ENCODE measurements at regions not wholly inside any gene's neighbourhood (a gene's known extent, or its start where the extent isn't known, plus 50 kb on each side); places are given as distances from the start of the nearest gene placed in this dataset.

DNA sequence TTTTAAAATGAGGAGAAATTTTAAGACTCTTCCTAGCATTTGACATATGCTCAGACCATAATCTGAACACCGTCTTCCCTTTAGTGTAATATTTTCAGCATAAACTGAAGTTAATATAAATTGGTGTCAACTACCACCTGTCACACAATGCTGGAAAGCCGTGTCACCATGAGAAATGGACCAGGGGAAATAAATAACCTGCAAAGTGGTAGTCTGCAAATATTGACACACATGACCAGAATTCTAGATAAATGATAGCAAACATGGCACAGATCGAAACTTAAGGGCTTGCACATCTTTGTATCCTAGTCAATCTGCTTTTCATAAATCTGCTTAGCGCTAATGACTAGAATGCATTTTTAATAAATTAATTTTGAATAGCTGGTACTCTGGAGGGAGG, 191.9 kb downstream of the CD83 start:
- Histone ChIP-seq H4K20me1 (ENCODE audit: insufficient read depth) (no peaks in the 10 kb centered on the region), H3K9me3 (ENCODE audit: low read length) (no peaks in the 10 kb centered on the region), H3K9ac (ENCODE audit: low read length) (no peak overlapping the region), H3K4me2 (ENCODE audit: low read length) (no peak overlapping the region), H3K36me3 (ENCODE audit: insufficient read depth, low read length) (no peaks in the 10 kb centered on the region), H3F3A (ENCODE audit: insufficient read depth, low read length, poor library complexity, severe bottlenecking) (peaks cover 7% of the 10 kb centered on the region), H3K79me2 (replicated peaks; ENCODE audit: insufficient read depth, low read length) (no peaks in the 10 kb centered on the region), H3K9me2 (ENCODE audit: insufficient read depth, low read length) (no peaks in the 10 kb centered on the region), H2AFZ (ENCODE audit: low read depth, low read length) (no peak overlapping the region), H3K27ac (ENCODE audit: low read length) (no peak overlapping the region), H3K27me3 (ENCODE audit: insufficient read depth, low read depth, low read length) (no peaks in the 10 kb centered on the region), H3K4me3 (ENCODE audit: low read length) (no peak overlapping the region)
- TF ChIP-seq TAF1 (IDR thresholded peaks at IDR 0.05; ENCODE audit: low read depth) (no peak), EP300 (conservative IDR thresholded peaks at IDR 0.05; ENCODE audit: poor library complexity, severe bottlenecking) (no peak), RAD21 (conservative IDR thresholded peaks at IDR 0.05) (no peak), CTCF (IDR thresholded peaks at IDR 0.05; ENCODE audit: poor library complexity, severe bottlenecking) (no peak), MXI1 (conservative IDR thresholded peaks at IDR 0.05; ENCODE audit: poor library complexity, severe bottlenecking) (no peak), EZH2 (IDR thresholded peaks at IDR 0.05; ENCODE audit: borderline replicate concordance, insufficient read depth, low read length, poor library complexity, severe bottlenecking) (no peak), POLR2AphosphoS5 (IDR thresholded peaks at IDR 0.05) (no peak), SMC3 (conservative IDR thresholded peaks at IDR 0.05; ENCODE audit: poor library complexity) (no peak)
- TF ChIP-seq, protein P1, sequence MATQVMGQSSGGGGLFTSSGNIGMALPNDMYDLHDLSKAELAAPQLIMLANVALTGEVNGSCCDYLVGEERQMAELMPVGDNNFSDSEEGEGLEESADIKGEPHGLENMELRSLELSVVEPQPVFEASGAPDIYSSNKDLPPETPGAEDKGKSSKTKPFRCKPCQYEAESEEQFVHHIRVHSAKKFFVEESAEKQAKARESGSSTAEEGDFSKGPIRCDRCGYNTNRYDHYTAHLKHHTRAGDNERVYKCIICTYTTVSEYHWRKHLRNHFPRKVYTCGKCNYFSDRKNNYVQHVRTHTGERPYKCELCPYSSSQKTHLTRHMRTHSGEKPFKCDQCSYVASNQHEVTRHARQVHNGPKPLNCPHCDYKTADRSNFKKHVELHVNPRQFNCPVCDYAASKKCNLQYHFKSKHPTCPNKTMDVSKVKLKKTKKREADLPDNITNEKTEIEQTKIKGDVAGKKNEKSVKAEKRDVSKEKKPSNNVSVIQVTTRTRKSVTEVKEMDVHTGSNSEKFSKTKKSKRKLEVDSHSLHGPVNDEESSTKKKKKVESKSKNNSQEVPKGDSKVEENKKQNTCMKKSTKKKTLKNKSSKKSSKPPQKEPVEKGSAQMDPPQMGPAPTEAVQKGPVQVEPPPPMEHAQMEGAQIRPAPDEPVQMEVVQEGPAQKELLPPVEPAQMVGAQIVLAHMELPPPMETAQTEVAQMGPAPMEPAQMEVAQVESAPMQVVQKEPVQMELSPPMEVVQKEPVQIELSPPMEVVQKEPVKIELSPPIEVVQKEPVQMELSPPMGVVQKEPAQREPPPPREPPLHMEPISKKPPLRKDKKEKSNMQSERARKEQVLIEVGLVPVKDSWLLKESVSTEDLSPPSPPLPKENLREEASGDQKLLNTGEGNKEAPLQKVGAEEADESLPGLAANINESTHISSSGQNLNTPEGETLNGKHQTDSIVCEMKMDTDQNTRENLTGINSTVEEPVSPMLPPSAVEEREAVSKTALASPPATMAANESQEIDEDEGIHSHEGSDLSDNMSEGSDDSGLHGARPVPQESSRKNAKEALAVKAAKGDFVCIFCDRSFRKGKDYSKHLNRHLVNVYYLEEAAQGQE (IDR thresholded peaks at IDR 0.05; ENCODE audit: borderline replicate concordance), result no peak

DNA sequence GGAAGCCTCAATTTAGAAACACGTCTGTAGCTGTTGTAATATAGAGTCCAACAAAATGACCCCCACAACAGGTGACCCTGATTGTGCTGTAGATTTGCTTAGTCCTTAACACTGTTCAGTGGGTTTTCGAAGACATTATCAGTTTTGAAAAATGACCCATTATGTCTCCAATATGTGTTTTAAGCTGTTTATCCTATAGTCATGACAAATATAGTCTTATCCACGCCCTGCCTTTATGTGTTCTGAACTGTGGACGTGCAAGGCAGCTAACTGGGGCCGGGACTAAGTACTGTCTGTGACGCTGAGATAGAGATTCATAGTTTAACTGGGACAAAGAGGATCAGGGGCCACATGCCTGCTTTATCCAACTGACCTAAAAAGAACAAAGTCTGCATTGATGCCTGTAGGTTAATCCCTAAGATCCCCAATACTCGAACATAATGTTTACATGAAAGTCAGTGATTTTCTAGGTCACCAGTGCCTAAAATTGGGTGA, 192.4 kb downstream of the CD83 start:
- no peak overlapping the region for H3K27ac ChIP-seq (ENCODE audit: low read length)
- no peaks in the 10 kb centered on the region for H4K20me1 ChIP-seq (ENCODE audit: insufficient read depth)
- no peaks in the 10 kb centered on the region for H3K27me3 ChIP-seq (ENCODE audit: insufficient read depth, low read depth, low read length)
- H3K9ac ChIP-seq (ENCODE audit: low read length), result no peak overlapping the region
- peaks cover 5% of the 10 kb centered on the region for H3F3A ChIP-seq (ENCODE audit: insufficient read depth, low read length, poor library complexity, severe bottlenecking)
- no peaks in the 10 kb centered on the region for H3K9me2 ChIP-seq (ENCODE audit: insufficient read depth, low read length)
- H3K9me3 ChIP-seq (ENCODE audit: low read length), result no peaks in the 10 kb centered on the region
- H3K4me2 ChIP-seq (ENCODE audit: low read length), result no peak overlapping the region
- TF ChIP-seq POLR2AphosphoS5 (IDR thresholded peaks at IDR 0.05) (no peak), TAF1 (IDR thresholded peaks at IDR 0.05; ENCODE audit: low read depth) (no peak), EP300 (conservative IDR thresholded peaks at IDR 0.05; ENCODE audit: poor library complexity, severe bottlenecking) (no peak), MXI1 (conservative IDR thresholded peaks at IDR 0.05; ENCODE audit: poor library complexity, severe bottlenecking) (no peak), RAD21 (conservative IDR thresholded peaks at IDR 0.05) (no peak), SMC3 (conservative IDR thresholded peaks at IDR 0.05; ENCODE audit: poor library complexity) (no peak), EZH2 (IDR thresholded peaks at IDR 0.05; ENCODE audit: borderline replicate concordance, insufficient read depth, low read length, poor library complexity, severe bottlenecking) (no peak), CTCF (IDR thresholded peaks at IDR 0.05; ENCODE audit: poor library complexity, severe bottlenecking) (no peak)
- TF ChIP-seq, protein P1 (IDR thresholded peaks at IDR 0.05; ENCODE audit: borderline replicate concordance), result no peak
- H3K4me3 ChIP-seq (ENCODE audit: low read length), result no peak overlapping the region
- H2AFZ ChIP-seq (ENCODE audit: low read depth, low read length), result no peak overlapping the region
- H3K79me2 ChIP-seq (replicated peaks; ENCODE audit: insufficient read depth, low read length), result no peaks in the 10 kb centered on the region
- H3K36me3 ChIP-seq (ENCODE audit: insufficient read depth, low read length), result no peaks in the 10 kb centered on the region
